ENCODE measurements at regions not wholly inside any gene's neighbourhood (a gene's known extent, or its start where the extent isn't known, plus 50 kb on each side); places are given as distances from the start of the nearest gene placed in this dataset.

- no TSS peak for BruUV-seq (replicated peaks)
- ChIA-PET SMC1A (ENCODE audit: uncharacterized antibody, unreplicated experiment) (no interaction called here), RAD21 (ENCODE audit: unreplicated experiment) (no interaction called here), CTCF (no interaction called here), POLR2A (no interaction called here)
- no peaks in the 10 kb centered on the region for H3K9me3 ChIP-seq (replicated peaks; ENCODE audit: control insufficient read depth, insufficient read depth, low read length)
- no peaks in the 10 kb centered on the region for H3K79me2 ChIP-seq (ENCODE audit: control insufficient read depth, insufficient read depth, low read length)
- FAIRE-seq, result no peak
- intact Hi-C loops (cut with micrococcal nuclease; ENCODE audit: unreplicated experiment) (no loop called here), in situ Hi-C loops (cut with MboI) (no loop called here)
- 31% methylated on average over 6 of the region's 6 CpGs for WGBS (ENCODE audit: insufficient coverage, insufficient replicate concordance, low lambda C conversion rate, missing lambda C conversion rate)
- H3K4me2 ChIP-seq (ENCODE audit: control insufficient read depth, insufficient read depth), result no peak overlapping the region
- H3K9ac ChIP-seq (ENCODE audit: control insufficient read depth, insufficient read depth, low read length), result no peak overlapping the region
- H3K27ac ChIP-seq (ENCODE audit: control insufficient read depth, insufficient read depth), result no peak overlapping the region
- H3K36me3 ChIP-seq (ENCODE audit: control insufficient read depth in 2 of 2, insufficient read depth in 2 of 2, low read length in 1 of 2), result no peaks in the 10 kb centered on the region
- no peaks in the 10 kb centered on the region for H3K4me1 ChIP-seq (ENCODE audit: control insufficient read depth, insufficient read depth, low read length)
- no peaks in the 10 kb centered on the region; a peak in 2 of 4 replicates for H3K27me3 ChIP-seq (replicated peaks in 1 of 2; ENCODE audit: control insufficient read depth in 2 of 2, insufficient read depth in 2 of 2, low read length in 1 of 2)
- DNase-seq (ENCODE audit: low read depth, low spot score), result no peak
- no peak overlapping the region for H2AFZ ChIP-seq (ENCODE audit: control insufficient read depth, low read depth, low read length)
- H3K4me3 ChIP-seq, result no peak overlapping the region
- TF ChIP-seq FOXK2 (IDR thresholded peaks at IDR 0.05) (no peak), RBBP5 (conservative IDR thresholded peaks at IDR 0.05) (no peak), ZBTB33 (IDR thresholded peaks at IDR 0.05) (no peak), TAF1 (IDR thresholded peaks at IDR 0.05; ENCODE audit: borderline replicate concordance, low read depth, low read length) (no peak), SIN3A (IDR thresholded peaks at IDR 0.05; ENCODE audit: low read depth, low read length) (no peak), SMAD1 (IDR thresholded peaks at IDR 0.05; ENCODE audit: low read depth, partially characterized antibody) (no peak), HDAC6 (IDR thresholded peaks at IDR 0.05; ENCODE audit: unreplicated experiment) (no peak)
- no peak for ATAC-seq
- H4K20me1 ChIP-seq (ENCODE audit: control insufficient read depth, insufficient read depth), result no peaks in the 10 kb centered on the region
These were observed 72.7 kb upstream of the OTOS start for GRCh38 chr2:240213226-240213475.

All from GM12878 (cell line).